SKM-1 (cell line): ENCODE measurements at regions not wholly inside any gene's neighbourhood (a gene's known extent, or its start where the extent isn't known, plus 50 kb on each side); places are given as distances from the start of the nearest gene placed in this dataset.
"Not testable (repeated sequence)": the region's sequence is repeated elsewhere in the genome, so short reads cannot be mapped to it uniquely, and the experiment has no call there.

Source experiments
- DNase-seq: peaks from one replicate; lab custom pipeline; 2025; ENCODE audit not compliant: unreplicated experiment; lab: John Stamatoyannopoulos, UW

DNA sequence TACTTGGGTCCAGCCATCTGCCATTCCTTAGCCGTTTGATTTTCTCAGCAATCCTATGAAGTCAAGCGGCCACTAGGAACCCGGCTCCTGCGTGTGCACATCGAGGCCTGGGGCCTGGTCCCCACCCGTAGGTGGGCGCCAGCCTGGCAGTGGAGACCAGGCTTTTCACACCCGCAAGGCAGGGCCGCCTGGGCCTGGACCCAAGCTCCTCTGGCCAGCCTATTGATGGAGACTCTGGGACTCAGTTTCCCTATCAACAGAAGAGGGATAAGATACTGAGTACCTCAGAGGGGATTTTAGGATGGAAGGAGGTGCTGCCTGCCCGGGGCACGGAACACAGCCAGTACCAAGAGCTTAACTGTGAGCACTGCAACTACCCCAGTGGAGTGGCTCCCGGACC is 104.3 kb upstream of the C14orf180 start:
- no peak for DNase-seq

DNA sequence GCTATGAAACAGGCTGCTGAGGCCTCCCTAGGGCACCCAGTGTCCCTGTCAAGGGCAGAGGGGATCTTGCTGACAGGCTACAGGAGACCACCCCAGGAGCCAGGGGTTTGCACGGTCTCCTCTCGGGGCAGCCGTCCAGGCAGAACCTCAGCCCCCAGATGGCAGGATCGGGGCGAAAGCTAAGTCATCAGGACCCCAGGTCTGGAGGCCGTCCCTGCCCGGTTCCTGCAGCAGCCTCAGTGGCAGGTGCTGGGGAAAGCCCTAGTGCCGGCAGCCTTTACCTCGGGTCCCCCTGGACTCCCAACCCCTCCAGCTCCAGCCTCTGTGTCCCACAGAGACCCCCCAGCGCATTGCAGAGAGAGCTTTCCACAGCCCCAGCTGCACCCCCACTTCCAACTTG is 103.8 kb upstream of the C14orf180 start:
- no peak for DNase-seq

DNA sequence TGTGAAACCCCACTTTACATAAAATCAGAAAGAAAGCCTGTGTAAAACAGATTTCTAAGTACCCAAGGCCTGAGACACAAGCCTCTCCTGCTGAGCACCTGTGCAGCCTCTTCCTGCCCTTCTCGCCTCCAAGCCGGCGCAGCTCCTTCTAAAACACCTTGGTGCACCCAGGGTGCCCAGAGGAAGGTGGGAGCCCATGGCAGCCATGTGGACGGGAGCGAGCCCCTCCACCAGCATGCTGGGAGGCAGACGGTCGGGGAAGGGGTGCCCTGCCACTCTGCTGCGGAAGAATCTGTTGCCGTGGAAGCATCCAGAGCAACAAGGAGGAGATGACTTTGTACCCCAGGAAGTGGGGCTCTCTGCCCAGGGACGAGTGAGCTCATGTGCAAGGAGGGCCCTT is 103.1 kb upstream of the C14orf180 start:
- DNase-seq, result no peak

DNA sequence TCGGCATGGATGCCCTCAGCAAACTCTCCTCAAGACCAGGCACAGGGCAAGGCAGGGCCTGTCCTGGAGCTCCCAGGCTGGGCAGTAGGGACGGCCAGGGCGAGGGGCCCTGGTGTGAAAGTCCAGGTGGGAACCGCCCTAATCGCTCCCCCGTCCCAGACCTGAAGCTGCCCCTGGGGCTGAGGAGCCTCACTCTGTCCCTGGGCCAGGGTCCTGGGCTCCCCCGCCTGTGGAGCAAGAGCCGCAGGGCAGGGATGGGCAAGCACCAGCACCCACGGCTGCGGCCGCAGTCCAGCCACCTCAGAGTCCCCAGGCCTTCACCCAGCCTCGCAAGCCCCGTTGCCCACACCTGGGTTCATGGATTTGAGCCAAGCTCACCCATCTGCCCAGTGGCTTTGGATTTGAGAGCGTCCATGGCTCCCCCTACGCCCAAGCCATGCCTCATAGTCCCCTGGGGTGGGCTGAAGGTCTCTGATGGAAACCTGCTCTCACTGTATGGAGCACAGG is 102.4 kb upstream of the C14orf180 start:
- no peak for DNase-seq

DNA sequence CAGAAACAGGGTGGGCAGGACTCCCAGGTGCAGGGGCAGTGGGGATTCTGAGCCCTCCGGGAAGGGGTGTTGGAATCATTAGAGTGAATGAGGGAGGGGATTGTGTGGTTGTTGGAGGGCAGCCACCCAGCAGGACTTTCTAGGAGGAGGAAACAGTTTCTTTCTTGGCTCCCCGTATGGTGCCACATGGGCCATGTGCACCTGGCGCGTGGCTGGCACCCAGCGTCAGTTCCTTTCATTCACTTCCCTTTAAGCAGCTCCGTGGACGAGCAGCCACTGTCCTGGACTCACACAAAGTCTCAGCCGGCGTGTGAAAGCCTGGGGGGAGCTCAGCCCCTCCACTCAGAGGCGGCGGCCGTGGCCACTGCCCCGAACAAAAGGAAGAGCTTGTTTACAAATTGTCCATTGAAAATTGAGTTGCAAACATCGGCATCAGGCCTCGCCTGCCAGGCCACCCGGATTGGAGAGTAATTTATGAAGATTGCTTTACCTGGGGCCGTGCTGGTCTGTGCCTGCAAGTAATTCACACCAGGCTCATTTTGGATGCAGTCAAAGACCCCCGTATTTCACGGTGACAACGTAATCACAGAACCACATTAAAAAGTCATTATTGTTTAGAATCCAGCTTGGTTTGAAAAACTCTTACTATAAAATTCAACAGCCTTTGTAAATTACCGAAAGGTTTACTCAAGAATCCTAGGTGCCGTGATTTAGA is 101.7 kb upstream of the C14orf180 start:
- DNase-seq, result no peak

DNA sequence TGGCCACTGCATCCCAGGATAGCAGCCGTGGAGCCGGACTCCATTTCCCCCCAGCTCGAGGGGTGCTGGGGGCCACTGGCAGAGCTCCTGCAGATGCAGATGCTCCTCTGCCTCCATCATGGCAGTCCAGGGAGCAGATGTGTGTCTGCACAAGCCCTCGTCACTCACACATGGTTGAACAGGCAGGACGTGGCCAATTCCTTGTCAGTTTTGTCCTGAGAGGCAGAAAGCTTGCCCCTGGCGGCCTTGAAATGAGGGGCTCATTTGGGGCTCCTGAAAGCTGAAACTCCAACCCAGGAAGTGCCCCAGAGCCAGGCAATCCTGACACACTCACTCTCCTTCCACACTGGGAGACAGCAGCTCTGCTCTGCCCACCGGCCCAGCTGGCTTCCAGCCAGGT is 100.9 kb upstream of the C14orf180 start:
- no peak for DNase-seq

DNA sequence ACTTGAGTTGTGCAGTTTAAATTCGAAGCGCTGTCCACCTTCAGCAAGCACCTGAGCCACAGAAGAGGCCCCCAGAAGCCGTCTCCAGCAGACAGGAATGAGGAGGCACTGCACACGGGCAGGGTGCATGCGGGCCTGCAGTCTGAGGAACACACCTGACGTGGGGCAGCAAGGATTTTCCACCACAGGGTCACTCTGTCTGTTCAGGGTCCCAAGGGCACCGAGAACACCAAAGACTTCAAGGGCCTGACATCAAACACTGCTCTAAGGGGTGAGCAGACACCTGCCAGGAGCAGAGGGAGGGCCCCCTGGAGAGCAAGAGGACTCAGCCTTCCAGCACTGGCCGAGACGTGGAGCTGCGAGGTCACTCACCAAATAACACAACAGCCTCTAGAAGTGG is 99.7 kb upstream of the C14orf180 start:
- no peak for DNase-seq

DNA sequence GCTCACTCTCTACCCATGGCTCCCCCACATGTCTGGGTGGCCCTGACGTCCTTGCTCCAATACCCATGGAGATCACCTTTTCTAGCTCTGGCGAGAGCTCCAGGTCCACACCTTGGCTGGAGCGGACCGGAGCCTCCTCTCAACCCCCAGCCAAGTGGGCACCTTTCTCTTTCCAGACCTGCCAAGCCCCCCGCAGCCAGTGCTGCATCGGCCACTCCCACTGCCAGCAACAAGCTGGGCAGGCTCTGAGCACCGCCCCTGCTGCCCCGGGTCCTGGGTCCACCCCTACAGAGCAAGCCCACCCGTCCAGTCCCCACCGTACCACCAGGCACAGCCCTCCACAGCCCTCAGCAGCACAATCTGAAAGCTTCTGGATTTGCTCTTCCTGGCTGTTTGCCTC is 98.2 kb upstream of the C14orf180 start:
- no peak for DNase-seq

DNA sequence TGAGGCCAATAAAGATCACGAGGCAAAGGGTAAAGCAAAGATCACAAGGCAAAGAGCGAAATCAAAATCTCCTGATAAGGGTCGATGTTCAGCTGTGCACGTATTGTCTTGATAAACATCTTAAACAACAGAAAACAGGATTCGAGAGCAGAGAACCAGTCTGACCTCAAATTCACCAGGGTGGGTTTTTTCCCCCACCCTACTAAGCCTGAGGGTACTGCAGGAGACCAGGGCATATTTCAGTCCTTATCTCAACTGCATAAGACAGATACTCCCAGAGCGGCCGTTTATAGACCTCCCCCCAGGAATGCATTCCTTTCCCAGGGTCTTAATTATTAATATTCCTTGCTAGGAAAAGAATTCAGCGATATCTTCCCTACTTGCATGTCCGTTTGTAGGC is 97.5 kb upstream of the C14orf180 start:
- DNase-seq, result not testable (repeated sequence)

DNA sequence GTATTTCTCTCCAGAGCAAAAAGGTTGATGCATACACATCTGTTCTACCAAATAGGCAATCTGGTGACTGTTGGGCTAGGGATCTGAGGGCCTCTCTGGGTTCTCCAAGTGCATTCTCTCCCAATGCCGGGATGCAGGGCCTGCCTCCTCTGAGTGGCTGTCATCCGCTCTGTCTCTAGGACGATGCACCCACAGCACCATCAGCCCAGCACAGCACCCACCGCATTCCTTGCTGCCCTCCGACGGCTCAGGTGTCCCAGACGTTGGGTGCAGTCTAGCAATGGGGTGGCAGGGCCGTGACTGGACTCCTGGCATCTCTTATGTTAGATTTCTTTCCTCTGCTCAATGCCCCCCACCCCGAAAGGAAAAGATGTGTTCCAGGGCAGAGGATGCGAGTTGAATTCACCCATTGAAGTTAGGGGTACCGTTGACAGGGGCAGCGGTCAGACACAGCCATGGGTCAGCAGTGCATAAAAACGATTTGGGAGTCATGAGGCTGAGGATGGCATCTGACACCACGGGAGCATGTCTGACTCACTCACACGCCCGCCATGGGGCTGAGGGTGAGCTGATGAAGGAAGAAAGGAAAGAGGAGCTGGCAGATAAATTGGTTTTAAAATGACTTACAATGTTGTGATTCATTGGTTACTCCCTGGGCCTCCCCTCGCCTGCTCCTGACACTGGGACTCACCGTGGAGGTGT is 93.2 kb upstream of the C14orf180 start:
- no peak for DNase-seq

DNA sequence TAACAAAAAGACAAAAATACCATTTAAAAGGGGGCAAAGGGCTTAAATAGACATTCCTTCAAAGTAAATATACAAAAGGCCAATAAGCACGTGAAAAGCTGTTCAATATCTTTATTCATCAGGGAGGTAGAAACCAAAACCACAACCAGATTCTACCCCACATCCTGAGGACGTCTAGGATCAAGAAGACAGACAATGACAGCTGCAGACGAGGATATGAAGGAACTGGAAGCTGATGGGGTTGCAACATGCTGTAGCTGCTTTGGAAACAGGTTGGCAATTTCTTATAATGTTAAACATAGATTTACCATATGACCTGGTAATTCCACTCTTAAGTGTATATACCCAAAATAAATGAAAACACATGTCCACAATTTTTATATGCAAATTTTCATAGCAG is 85.1 kb upstream of the C14orf180 start:
- DNase-seq, result no peak

DNA sequence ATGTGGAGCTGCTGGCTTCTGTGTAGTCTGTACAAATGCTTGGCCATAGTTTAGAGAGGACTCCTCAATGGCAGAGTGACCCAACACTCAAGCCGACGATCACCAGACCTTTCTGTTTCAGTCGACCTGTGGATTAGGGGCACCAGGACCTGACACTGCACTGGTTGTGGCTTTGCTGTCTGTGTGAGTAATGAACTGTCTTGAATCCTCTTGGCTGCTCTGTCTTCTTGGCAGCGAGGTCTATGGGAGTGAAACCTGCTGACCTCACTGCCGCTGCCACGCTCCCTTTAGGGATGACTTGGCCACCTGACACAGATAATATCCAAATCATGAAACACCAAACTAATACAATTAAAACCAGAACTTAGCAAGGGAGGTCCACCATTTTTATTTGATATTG is 83.5 kb upstream of the C14orf180 start:
- DNase-seq, result no peak

DNA sequence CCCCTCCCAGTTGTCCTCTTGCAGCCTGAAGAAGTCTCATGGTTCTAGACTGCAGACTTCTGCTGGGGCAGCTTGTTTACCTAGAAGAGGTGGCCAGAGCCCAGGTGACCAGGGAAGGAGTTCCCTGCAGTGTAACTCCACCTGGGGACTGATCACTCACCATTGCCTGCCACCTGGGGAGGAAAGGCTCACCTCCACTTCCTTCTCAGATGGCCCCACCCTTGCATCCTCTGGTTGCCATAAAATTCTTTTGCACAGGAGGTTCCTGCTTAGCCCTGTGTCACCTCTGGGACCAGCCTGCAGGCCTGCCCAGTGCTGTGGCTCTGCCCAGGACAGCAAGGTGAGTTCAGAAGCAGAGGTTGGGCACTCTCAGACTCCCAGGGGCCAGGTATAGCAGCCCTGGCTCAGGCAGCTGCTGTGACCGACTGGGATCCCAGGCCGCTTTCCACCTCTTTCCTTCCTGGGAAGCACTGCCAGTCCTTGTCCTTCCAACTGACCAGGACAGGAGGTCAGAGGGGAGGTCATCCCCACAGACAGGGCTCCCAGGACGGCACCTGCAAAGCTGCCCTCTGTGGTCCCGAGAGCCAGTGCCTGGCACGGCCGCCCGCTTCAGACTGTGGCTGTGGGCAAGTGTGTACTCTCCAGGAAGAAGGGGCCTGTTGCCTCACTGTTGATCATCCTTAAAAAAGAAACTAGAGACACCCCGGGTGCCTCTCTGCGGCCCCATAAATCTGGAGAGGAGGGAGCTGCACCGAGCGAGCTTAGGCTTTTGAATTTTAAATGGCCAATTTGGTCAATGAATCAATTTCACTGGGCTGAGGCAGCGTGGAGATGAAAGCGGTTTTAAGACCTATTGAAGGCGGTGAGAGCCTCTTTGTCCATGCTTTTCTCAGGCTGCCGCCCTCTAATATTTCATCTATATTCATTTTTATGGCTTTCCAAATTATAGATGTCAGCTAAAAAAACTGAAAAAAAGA is 79.5 kb upstream of the C14orf180 start:
- no peak for DNase-seq

DNA sequence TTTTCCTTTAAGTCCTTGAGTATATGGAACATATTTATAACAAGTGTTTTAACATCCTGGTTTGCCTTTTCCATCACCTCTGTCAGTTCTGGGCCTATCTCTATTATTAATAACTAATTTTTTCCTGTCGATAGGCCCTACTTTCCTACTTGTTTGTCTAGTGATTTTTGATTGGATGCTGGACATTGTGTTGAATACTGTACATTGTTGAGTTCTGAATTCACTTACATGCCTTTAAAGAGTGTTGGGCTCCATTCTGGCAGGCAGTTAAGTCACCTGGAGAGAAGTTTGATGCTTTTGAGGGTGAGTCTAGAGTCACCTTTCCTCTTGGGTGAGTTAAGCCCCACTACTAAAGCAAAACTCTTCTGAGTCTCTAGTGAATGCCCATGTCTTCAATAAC is 77.5 kb upstream of the C14orf180 start:
- DNase-seq, result no peak

DNA sequence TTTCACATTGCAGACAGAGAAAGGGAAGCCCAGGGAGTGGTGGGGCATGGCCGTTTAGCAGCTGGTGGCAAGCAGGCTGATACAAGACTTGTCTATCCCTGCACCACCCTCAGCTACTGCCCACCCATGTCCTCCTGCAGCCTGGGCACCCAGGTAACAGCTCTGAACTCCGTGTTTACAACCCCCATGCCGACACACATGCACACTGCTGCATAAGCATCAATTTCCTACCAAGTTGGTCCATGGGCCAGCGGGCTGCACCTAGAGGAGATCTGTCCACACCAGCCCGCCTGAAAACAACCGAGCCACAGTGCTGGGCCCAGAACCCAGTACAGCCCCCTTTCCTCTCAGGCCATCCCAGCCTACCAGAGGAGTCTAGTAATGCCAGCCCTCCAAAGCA is 75.9 kb upstream of the C14orf180 start:
- DNase-seq, result no peak

DNA sequence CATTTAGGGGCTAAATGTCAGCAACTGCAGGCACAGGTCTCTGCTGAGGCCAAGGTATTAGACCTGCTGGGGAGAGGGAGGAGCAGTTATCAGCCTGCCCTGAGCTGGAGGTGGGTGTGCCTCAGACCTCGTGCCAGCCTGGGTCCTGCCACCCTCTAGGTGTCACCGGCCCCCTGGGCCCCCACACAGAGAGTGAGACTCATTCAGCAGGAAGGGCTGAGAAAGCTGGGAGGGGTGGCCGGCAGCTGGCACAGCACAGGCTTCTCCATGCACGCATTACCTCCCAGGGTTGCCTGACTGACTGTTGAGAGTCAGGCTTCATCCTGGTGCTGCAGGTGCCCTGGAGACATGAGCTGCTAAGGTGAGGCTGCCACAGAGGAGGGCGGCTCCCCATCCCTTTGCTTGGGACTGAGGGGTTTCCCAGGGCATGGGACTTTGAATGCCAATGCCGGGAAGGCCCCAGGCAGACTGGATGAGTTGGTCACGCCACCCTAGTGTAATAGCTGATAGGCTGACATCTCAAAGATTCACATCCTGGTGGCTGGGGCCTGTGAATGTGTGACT is 75.3 kb upstream of the C14orf180 start:
- no peak for DNase-seq

DNA sequence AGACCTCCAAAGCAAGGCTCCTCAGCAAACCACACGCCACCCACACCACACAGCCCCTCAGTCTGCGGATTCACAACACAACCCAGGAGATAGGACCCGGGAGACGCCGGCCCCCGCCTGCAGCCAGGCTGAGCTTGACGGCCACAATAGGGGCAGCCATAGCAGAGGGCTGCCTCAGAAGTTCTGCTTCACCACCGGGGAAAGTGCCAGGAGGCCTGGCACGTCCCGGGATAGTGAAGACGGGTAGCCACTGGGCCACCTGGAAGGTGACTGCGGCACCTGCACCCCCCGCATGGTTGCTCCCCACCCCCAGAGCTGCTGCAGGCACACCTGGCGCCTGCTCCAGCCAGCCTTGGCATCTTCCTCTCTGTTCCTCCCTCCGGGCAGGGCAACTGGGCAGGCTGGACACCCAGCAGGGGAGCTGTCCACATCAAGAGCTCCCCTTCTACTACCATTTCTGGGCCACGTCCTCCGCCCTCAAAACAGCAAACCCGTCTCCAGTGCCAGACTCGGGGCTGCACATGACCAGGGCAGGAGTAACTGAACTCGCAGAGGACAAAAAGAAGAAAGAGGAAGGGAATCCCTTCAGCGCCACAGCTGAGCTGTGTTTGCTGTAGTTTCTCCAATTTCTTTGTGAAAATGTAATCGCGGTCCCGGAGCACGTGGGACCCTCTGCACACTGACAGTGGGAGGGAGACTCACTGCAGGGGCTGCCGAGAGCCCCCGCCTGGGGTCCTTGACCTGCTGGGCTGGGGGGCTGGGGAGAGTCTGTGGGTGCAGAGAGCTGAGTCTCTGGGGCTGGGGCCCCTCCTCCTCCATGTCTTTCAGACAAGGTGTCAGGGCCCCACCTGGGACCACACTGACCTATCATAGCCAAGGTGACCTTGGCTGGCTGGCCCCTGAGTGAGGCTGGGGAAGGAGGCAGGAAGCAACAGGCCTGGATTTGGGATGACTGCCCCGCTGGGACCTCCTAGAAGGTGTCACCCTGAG is 74.2 kb upstream of the C14orf180 start:
- DNase-seq, result no peak

DNA sequence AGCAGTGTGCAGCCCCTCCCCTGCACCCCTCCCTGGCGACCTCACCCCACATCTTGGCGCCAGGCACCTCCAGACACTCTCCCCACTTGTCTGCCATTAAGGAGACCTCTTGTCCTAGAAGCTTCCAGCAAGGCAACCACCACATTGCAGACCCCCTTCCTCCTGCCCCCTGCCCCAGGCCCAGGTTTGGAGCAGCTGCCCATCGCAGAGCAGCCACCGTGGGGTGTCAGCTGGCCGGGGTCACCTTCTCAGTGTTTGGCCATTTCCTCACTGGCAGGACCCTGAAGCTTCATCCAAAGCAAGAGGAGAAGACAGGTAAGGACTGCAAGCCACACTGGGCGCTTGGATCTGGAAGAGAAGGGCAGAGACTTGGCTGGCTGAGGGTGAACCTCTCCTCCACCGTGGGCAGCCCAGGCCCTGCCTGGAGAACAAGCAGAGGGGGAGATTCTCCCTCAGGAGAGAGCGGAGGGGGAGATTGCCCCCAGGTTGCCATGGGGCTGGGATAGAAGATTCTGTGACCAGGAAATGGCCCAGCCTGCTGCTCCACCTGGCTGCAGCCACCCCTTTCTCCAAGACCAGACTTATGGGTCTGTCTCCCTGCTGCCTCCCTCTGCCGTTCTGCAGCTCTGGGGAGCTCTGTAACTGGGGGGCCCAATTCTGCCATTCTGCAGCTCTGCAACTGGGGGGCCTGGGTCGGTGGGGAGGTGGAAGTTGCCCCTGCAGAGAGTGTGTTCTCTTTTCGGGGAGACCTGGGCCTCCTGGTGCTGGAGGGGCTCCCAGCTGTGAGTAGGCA is 72.9 kb upstream of the C14orf180 start:
- DNase-seq, result no peak

DNA sequence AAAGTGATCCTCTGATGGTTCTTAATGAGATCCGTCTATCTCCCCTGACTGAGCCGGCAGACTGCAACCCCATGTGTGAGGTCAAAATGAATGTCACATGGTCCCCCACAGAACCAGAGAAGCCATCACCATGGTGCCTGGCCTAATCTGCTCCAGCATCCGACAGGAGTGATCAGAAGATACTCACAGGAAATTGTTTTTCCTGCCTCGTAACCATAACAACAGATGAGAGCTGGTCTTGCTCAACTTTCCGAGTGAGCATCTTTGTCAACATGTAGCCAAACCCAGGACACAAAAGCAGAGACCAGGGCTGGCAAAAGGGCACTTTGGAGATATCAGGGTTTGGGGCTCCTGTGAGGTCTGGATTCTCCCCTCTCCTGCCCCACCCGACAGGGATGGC is 72.1 kb upstream of the C14orf180 start:
- DNase-seq, result no peak
